Epithelial cell of proximal tubule (primary cell): ENCODE measurements at regions not wholly inside any gene's neighbourhood (a gene's known extent, or its start where the extent isn't known, plus 50 kb on each side); places are given as distances from the start of the nearest gene placed in this dataset.

Experiments
- DNase-seq: peaks from one replicate; pipeline ENCODE4 v3.0.0-alpha.2; 2011; ENCODE audit warnings: low read depth
- H3K4me3 ChIP-seq: 2 replicates; pipeline ENCODE4 v1.5.1; 2011; ENCODE audit warnings: low read depth, mild to moderate bottlenecking, low read length
- TF ChIP-seq, protein P1 (sequence below): conservative IDR thresholded peaks from 2 replicates; pipeline ENCODE4 v1.5.1; 2012; ENCODE audit warnings: low read depth, mild to moderate bottlenecking, low read length

- H3K4me3 ChIP-seq = no peak overlapping the region
- TF ChIP-seq, protein P1, sequence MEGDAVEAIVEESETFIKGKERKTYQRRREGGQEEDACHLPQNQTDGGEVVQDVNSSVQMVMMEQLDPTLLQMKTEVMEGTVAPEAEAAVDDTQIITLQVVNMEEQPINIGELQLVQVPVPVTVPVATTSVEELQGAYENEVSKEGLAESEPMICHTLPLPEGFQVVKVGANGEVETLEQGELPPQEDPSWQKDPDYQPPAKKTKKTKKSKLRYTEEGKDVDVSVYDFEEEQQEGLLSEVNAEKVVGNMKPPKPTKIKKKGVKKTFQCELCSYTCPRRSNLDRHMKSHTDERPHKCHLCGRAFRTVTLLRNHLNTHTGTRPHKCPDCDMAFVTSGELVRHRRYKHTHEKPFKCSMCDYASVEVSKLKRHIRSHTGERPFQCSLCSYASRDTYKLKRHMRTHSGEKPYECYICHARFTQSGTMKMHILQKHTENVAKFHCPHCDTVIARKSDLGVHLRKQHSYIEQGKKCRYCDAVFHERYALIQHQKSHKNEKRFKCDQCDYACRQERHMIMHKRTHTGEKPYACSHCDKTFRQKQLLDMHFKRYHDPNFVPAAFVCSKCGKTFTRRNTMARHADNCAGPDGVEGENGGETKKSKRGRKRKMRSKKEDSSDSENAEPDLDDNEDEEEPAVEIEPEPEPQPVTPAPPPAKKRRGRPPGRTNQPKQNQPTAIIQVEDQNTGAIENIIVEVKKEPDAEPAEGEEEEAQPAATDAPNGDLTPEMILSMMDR = no peak
- no peak for DNase-seq
Measured at GRCh38 chr3:193909387-193909786, 226.6 kb upstream of the HES1 start.

GRCh38 chr3:193910310-193910709 is 225.6 kb upstream of the HES1 start:
- no peak overlapping the region for H3K4me3 ChIP-seq
- no peak for DNase-seq
- TF ChIP-seq, protein P1 = no peak

DNA sequence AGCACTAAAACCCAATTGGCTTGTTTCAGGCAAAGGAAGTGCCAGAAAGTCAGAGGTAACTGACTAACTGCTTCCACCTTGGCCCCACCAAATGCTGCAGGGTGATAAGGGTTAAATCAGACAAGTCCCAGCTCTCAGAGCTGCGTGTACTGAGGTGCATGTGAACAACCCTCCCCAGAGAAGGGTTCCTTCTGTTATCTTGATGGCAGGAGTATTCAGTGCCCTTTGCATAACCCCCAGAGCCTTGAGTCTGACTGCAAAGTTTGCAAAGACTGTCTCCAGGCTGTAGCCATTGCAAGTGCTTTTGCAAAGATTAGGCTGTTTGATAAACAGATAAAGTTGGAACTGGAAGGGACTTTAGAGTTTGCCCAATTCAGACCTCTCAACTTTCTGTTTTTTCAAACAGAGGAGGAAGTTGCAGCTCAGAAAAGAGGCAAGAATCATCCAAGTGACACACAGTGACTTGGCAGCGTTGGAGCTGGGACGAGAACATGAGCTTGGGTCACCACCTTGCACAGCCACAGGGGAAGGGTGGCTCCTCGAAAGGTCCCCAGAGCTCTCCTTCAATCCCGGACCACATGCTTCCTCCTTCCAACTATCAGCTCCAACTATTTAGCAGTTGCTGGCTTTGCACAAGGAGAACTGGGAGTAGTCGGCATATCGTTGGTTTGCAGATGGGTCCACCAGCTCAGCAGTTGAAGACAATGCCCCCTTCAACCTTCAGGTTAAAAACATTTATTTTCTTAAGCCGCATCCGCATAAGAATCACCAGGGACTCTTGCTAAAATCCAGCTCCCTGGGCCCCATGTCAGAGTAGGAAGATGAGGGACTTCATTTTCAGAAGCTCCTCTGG is 224.8 kb upstream of the HES1 start:
- DNase-seq = no peak
- H3K4me3 ChIP-seq = no peak overlapping the region
- TF ChIP-seq, protein P1 = no peak

DNA sequence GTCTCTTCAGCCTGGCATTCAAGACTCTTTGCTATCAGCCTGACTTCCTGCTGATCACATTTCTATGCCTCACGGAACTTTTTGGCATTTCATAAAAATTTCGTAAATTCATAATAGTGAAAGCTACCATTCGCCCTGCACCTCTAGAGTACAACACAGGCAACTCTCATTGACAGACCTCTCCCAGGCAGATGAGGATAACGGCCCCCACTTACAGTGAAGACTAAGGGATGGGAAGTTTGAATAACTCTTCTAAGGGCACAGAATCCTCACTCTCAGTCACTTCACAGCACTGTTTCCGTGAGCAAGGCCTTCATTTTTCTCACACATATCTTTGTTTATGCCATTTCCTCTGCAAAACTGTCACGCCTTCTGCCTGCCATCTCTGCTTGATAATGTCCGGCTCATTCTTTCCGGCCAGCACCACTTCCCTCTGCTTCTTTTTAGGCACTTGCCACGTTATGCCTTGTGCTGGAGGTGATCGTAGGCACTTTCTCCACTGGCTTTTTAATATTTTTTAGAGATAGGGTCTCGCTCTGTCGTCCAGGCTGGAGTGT is 224.1 kb upstream of the HES1 start:
- H3K4me3 ChIP-seq = no peak overlapping the region
- TF ChIP-seq, protein P1 = no peak
- no peak for DNase-seq

- TF ChIP-seq, protein P1 = no peak
- no peak for DNase-seq
- no peak overlapping the region for H3K4me3 ChIP-seq
Measured at GRCh38 chr3:193912621-193913178, 223.2 kb upstream of the HES1 start.

DNA sequence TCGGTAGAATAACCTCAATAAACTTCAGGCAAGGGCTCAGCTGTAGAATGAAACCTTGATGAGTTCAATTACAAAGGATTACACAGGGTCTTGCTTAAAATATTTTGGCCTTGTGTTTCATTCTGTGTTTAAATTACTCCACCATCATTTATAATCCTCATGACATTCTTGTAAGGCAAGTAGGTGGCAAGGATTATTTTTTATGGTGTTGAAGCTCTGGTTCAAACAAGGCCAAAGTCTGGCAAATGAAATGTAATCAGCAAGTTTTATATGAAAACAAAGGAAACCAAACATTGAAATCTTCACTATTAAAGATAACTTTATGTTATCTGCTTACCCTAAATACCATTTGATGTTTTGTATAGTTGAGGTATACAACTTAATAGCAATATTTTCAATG is 221.3 kb upstream of the HES1 start:
- DNase-seq = no peak
- TF ChIP-seq, protein P1 = no peak
- H3K4me3 ChIP-seq = no peak overlapping the region
